Tibial artery (tissue), 4 donors: ENCODE measurements at regions not wholly inside any gene's neighbourhood (a gene's known extent, or its start where the extent isn't known, plus 50 kb on each side); places are given as distances from the start of the nearest gene placed in this dataset.

Experiments used
- DNase-seq, 2 donors: peaks; one replicate each; pipeline ENCODE4 v3.0.0-alpha.2; 2019
- H3K27ac ChIP-seq, 2 donors: fragments of 200-600 bp; sonication (generic) in 1 of 2; 1 replicate in 1 of 2; 2 replicates in 1 of 2; pipeline ENCODE4 v1.5.1; 2018 to 2019; ENCODE audit warnings: mild to moderate bottlenecking in 1 of 2
- H3K27me3 ChIP-seq, 2 donors: fragments of 200-600 bp; sonication (generic) in 1 of 2; one replicate each; pipeline versions ENCODE4 v1.5.1 to v1.6.0; 2016 to 2019
- H3K36me3 ChIP-seq, 3 donors: fragments of 200-600 bp; sonication (generic) in 2 of 3; one replicate each; pipeline ENCODE4 v1.5.1; 2016 to 2019; ENCODE audit warnings: mild to moderate bottlenecking in 2 of 3
- H3K4me1 ChIP-seq, 4 donors: fragments of 200-600 bp; sonication (generic) in 2 of 4; 1 replicate in 3 of 4; 2 replicates in 1 of 4; pipeline ENCODE4 v1.5.1; 2016 to 2019
- H3K4me3 ChIP-seq, 2 donors: fragments of 200-600 bp; sonication (generic) in 1 of 2; 1 replicate in 1 of 2; 2 replicates in 1 of 2; pipeline ENCODE4 v1.5.1; 2018 to 2019; ENCODE audit warnings: mild to moderate bottlenecking in 2 of 2
- H3K9me3 ChIP-seq, 3 donors: fragments of 200-600 bp; sonication (generic) in 1 of 3; one replicate each; pipeline ENCODE4 v1.5.1; 2016 to 2019
- CTCF ChIP-seq, 2 experiments: fragments of 200-600 bp in 1 of 2; fragments of 450-650 bp in 1 of 2; IDR thresholded peaks; one replicate each; pipeline ENCODE4 v1.5.1; 2017 to 2019; ENCODE audit warnings: antibody characterized with exemption in 2 of 2, mild to moderate bottlenecking in 1 of 2, moderate library complexity in 1 of 2
- intact Hi-C: fragments of 100-400 bp; cut with DNase I; formaldehyde crosslinking; loops from one replicate; pipeline ENCODE4 v1.15.0; 2023; ENCODE audit warnings: low total_unique reads

- Histone ChIP-seq H3K36me3 (no peaks in the 10 kb centered on the region), H3K4me1 (no peaks in the 10 kb centered on the region), H3K27ac (no peak overlapping the region), H3K4me3 (no peak overlapping the region), H3K27me3 (no peaks in the 10 kb centered on the region), H3K9me3 (no peaks in the 10 kb centered on the region)
- DNase-seq = no peak
- intact Hi-C loops = no loop called here
- TF ChIP-seq CTCF (IDR thresholded peaks at IDR 0.05) = no peak
These were observed 1443.3 kb downstream of the TBC1D22A start for GRCh38 chr22:48205790-48206189.

- no peak for TF ChIP-seq CTCF (IDR thresholded peaks at IDR 0.05)
- Histone ChIP-seq H3K9me3 (no peaks in the 10 kb centered on the region), H3K4me1 (no peaks in the 10 kb centered on the region), H3K27ac (no peak overlapping the region), H3K4me3 (no peak overlapping the region), H3K36me3 (no peaks in the 10 kb centered on the region), H3K27me3 (no peaks in the 10 kb centered on the region)
- no peak for DNase-seq
- intact Hi-C loops = no loop called here
These were observed 1442.7 kb downstream of the TBC1D22A start for GRCh38 chr22:48205161-48205560.

GRCh38 chr22:48204296-48204695 is 1441.8 kb downstream of the TBC1D22A start:
- no peaks in the 10 kb centered on the region for H3K27me3 ChIP-seq
- no peaks in the 10 kb centered on the region for H3K9me3 ChIP-seq
- H3K27ac ChIP-seq = no peak overlapping the region
- H3K36me3 ChIP-seq = no peaks in the 10 kb centered on the region
- no peaks in the 10 kb centered on the region for H3K4me1 ChIP-seq
- intact Hi-C loops = no loop called here
- no peak for DNase-seq
- H3K4me3 ChIP-seq = no peak overlapping the region
- no peak for TF ChIP-seq CTCF (IDR thresholded peaks at IDR 0.05)

GRCh38 chr22:48199667-48200066 is 1437.2 kb downstream of the TBC1D22A start:
- Histone ChIP-seq H3K4me3 (no peak overlapping the region), H3K9me3 (no peaks in the 10 kb centered on the region), H3K36me3 (no peaks in the 10 kb centered on the region), H3K27me3 (no peaks in the 10 kb centered on the region), H3K4me1 (no peaks in the 10 kb centered on the region), H3K27ac (no peak overlapping the region)
- DNase-seq = no peak
- intact Hi-C loops = no loop called here
- TF ChIP-seq CTCF (IDR thresholded peaks at IDR 0.05) = no peak

GRCh38 chr22:48198489-48199459 is 1436.3 kb downstream of the TBC1D22A start:
- intact Hi-C loops = no loop called here
- Histone ChIP-seq H3K27me3 (no peaks in the 10 kb centered on the region), H3K4me3 (no peak overlapping the region), H3K4me1 (no peaks in the 10 kb centered on the region), H3K36me3 (no peaks in the 10 kb centered on the region), H3K27ac (no peak overlapping the region), H3K9me3 (no peaks in the 10 kb centered on the region)
- TF ChIP-seq CTCF (IDR thresholded peaks at IDR 0.05) = no peak
- DNase-seq = no peak
